ENCODE measurements at regions not wholly inside any gene's neighbourhood (a gene's known extent, or its start where the extent isn't known, plus 50 kb on each side); places are given as distances from the start of the nearest gene placed in this dataset.
"Not testable (repeated sequence)": the region's sequence is repeated elsewhere in the genome, so short reads cannot be mapped to it uniquely, and the experiment has no call there.

- intact Hi-C loops (cut with micrococcal nuclease), result no loop called here
- Histone ChIP-seq H3K27me3 (ENCODE audit: control insufficient read depth in 2 of 2, insufficient read depth in 2 of 2, low read length in 2 of 2) (peaks cover 10 to 13% of the 10 kb centered on the region in 2 experiments), H2AFZ (ENCODE audit: low read depth, low read length) (no peak overlapping the region), H3K27ac (ENCODE audit: insufficient read depth, low read depth, low read length) (no peak overlapping the region), H3K4me3 (replicated peaks in 1 of 3; ENCODE audit: insufficient read depth in 1 of 3, low read depth in 1 of 3, low read length in 3 of 3) (no peak overlapping the region), H3K36me3 (ENCODE audit: control insufficient read depth in 2 of 2, extremely low read depth in 1 of 2, insufficient read depth in 2 of 2, low read length in 2 of 2) (no peaks in the 10 kb centered on the region), H4K20me1 (replicated peaks; ENCODE audit: control insufficient read depth, extremely low read depth, insufficient read depth, low read length) (no peaks in the 10 kb centered on the region), H3K79me2 (ENCODE audit: control insufficient read depth, insufficient read depth, low read length) (no peaks in the 10 kb centered on the region), H3K4me1 (ENCODE audit: control insufficient read depth, extremely low read depth, insufficient read depth, low read length) (peaks cover 3% of the 10 kb centered on the region), H3K9me3 (replicated peaks; ENCODE audit: control insufficient read depth, insufficient read depth, low read length) (no peaks in the 10 kb centered on the region), H3K4me2 (ENCODE audit: insufficient read depth, low read length) (no peak overlapping the region), H3K9me1 (replicated peaks; ENCODE audit: control insufficient read depth, extremely low read depth, insufficient read depth, low read length) (no peaks in the 10 kb centered on the region), H3K9ac (replicated peaks; ENCODE audit: extremely low read depth, insufficient read depth, low read length) (no peak overlapping the region)
- no TSS peak for BruUV-seq (replicated peaks)
- TF ChIP-seq MYC (IDR thresholded peaks at IDR 0.05; ENCODE audit: low read depth, low read length) (no peak), FOS (IDR thresholded peaks at IDR 0.05; ENCODE audit: borderline replicate concordance, insufficient read depth, low read length) (no peak), MAX (IDR thresholded peaks at IDR 0.05; ENCODE audit: insufficient read depth, insufficient read length) (no peak), POLR2A (IDR thresholded peaks at IDR 0.05; ENCODE audit: low read depth, low read length) (no peak), GATA2 (IDR thresholded peaks at IDR 0.05; ENCODE audit: insufficient read depth, insufficient read length, low read depth, low read length) (no peak), EZH2 (IDR thresholded peaks at IDR 0.05; ENCODE audit: borderline replicate concordance, low read depth, low read length, severe bottlenecking) (no peak), POLR2AphosphoS5 (IDR thresholded peaks at IDR 0.05; ENCODE audit: insufficient read depth, low read depth, low read length) (no peak), JUN (IDR thresholded peaks at IDR 0.05; ENCODE audit: borderline replicate concordance, insufficient read depth, insufficient read length, low read depth) (no peak)
- TF ChIP-seq, protein P1, sequence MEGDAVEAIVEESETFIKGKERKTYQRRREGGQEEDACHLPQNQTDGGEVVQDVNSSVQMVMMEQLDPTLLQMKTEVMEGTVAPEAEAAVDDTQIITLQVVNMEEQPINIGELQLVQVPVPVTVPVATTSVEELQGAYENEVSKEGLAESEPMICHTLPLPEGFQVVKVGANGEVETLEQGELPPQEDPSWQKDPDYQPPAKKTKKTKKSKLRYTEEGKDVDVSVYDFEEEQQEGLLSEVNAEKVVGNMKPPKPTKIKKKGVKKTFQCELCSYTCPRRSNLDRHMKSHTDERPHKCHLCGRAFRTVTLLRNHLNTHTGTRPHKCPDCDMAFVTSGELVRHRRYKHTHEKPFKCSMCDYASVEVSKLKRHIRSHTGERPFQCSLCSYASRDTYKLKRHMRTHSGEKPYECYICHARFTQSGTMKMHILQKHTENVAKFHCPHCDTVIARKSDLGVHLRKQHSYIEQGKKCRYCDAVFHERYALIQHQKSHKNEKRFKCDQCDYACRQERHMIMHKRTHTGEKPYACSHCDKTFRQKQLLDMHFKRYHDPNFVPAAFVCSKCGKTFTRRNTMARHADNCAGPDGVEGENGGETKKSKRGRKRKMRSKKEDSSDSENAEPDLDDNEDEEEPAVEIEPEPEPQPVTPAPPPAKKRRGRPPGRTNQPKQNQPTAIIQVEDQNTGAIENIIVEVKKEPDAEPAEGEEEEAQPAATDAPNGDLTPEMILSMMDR (IDR thresholded peaks at IDR 0.05; ENCODE audit: extremely low read depth in 1 of 2, insufficient read depth in 1 of 2, low read depth in 1 of 2, low read length in 2 of 2), result no peak
- no peak for DNase-seq (ENCODE audit: low read depth, low spot score)
- dilution Hi-C loops (cut with MboI; ENCODE audit: extremely low pct_ligation_motif_present, low sequenced_read_pairs), result no loop called here
- no peak for FAIRE-seq
- POLR2A ChIA-PET, result no interaction called here
- CTCF ChIA-PET, result interaction anchor here (1.8 kb wide), 1 partner anchor 90 kb away, joined by 4 read pairs; no protein-coding TSS in a partner anchor
These were observed 189.9 kb upstream of the ZNF184 start for GRCh38 chr6:27662769-27663168.

DNA sequence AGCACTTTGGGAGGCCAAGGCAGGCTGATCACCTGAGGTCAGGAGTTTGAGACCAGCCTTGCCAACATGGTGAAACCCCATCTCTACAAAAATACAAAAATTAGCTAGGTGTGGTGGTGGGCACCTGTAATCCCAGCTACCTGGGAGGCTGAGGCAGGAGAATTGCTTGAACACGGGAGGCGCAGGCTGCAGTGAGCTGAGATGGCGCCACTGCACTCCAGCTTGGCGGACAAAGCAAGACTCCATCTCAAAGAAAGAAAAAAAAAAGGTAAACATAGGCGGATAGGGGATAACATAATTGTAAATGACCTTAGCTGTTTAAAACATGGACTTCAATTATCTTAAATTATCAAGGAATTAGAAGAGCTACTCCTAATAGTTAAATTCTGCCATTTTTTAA, 189.3 kb upstream of the ZNF184 start:
- dilution Hi-C loops (cut with MboI; ENCODE audit: extremely low pct_ligation_motif_present, low sequenced_read_pairs); H3K27ac ChIP-seq (ENCODE audit: insufficient read depth, low read depth, low read length); FAIRE-seq; H3K79me2 ChIP-seq (ENCODE audit: control insufficient read depth, insufficient read depth, low read length); H3K4me2 ChIP-seq (ENCODE audit: insufficient read depth, low read length); H3K4me3 ChIP-seq (replicated peaks in 1 of 3; ENCODE audit: insufficient read depth in 1 of 3, low read depth in 1 of 3, low read length in 3 of 3); intact Hi-C loops (cut with micrococcal nuclease); H3K9ac ChIP-seq (replicated peaks; ENCODE audit: extremely low read depth, insufficient read depth, low read length); H2AFZ ChIP-seq (ENCODE audit: low read depth, low read length); H3K36me3 ChIP-seq (ENCODE audit: control insufficient read depth in 2 of 2, extremely low read depth in 1 of 2, insufficient read depth in 2 of 2, low read length in 2 of 2); H3K9me3 ChIP-seq (replicated peaks; ENCODE audit: control insufficient read depth, insufficient read depth, low read length); H3K9me1 ChIP-seq (replicated peaks; ENCODE audit: control insufficient read depth, extremely low read depth, insufficient read depth, low read length); BruUV-seq (replicated peaks); DNase-seq (ENCODE audit: low read depth, low spot score); H3K4me1 ChIP-seq (ENCODE audit: control insufficient read depth, extremely low read depth, insufficient read depth, low read length); H3K27me3 ChIP-seq (ENCODE audit: control insufficient read depth in 2 of 2, insufficient read depth in 2 of 2, low read length in 2 of 2); H4K20me1 ChIP-seq (replicated peaks; ENCODE audit: control insufficient read depth, extremely low read depth, insufficient read depth, low read length): not testable (repeated sequence)
- ChIA-PET CTCF (interaction anchor here (1.3 to 1.8 kb wide), 2 partner anchors 9 to 90 kb away, joined by 3 to 4 read pairs; no protein-coding TSS in a partner anchor), POLR2A (interaction anchor here (0.7 kb wide), 1 partner anchor 374 kb away, joined by 3 read pairs; no protein-coding TSS in a partner anchor)

Measured in endothelial cell of umbilical vein (primary cell).